ENCODE measurements at regions not wholly inside any gene's neighbourhood (a gene's known extent, or its start where the extent isn't known, plus 50 kb on each side); places are given as distances from the start of the nearest gene placed in this dataset.

DNA sequence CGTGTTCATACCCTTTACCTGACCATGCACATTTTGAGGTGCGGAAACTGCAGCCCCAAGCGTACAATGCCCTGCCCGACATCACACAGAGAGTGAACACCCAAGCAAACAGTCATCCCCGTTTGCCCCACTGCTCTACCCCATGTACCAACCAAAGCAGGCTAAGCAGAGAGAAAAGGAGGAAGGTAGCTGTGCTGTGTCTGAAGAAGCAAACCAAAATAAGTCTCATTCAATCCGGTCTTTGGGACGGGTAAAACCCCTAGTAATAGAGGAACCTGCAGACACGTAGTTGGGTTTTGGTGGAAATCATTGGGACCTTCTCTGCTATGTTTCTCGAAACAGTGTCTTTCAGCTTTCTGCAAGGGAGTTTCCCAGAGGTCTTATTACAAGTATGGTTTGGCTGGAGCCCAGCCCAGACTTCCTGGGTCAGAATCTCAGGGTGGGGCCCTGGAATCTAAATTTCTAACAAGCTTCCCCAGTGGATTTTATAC, 164.6 kb upstream of the HES1 start:
- dilution Hi-C loops (cut with MboI; ENCODE audit: extremely low pct_ligation_motif_present, low sequenced_read_pairs), result no loop called here
- Histone ChIP-seq H2AFZ (ENCODE audit: control insufficient read depth, low read length) (no peak overlapping the region), H3K79me2 (ENCODE audit: control insufficient read depth, insufficient read depth, low read length) (no peaks in the 10 kb centered on the region), H3K27ac (ENCODE audit: control insufficient read depth, insufficient read depth, low read length) (no peak overlapping the region), H3K9ac (ENCODE audit: control insufficient read depth, extremely low read depth, insufficient read depth, low read length) (no peak overlapping the region), H3K36me3 (ENCODE audit: control insufficient read depth in 2 of 2, extremely low read depth in 1 of 2, insufficient read depth in 2 of 2, low read length in 2 of 2) (no peaks in the 10 kb centered on the region), H3K9me3 (ENCODE audit: control insufficient read depth, low read depth, low read length) (no peaks in the 10 kb centered on the region), H3K4me2 (ENCODE audit: control insufficient read depth, extremely low read depth, insufficient read depth, low read depth, low read length) (peak overlapping the region; percentile 61), H3K4me3 (ENCODE audit: control insufficient read depth in 2 of 3, extremely low read depth in 1 of 3, insufficient read depth in 2 of 3, low read depth in 1 of 3, low read length in 3 of 3) (no peak overlapping the region), H3K27me3 (ENCODE audit: control insufficient read depth, extremely low read depth, insufficient read depth, low read length) (no peaks in the 10 kb centered on the region), H4K20me1 (ENCODE audit: control insufficient read depth, extremely low read depth, insufficient read depth, low read length) (no peaks in the 10 kb centered on the region), H3K9me1 (ENCODE audit: control insufficient read depth, extremely low read depth, insufficient read depth, low read length) (no peaks in the 10 kb centered on the region), H3K4me1 (ENCODE audit: control insufficient read depth, extremely low read depth, insufficient read depth, low read length) (peaks cover 15% of the 10 kb centered on the region)
- TF ChIP-seq EZH2 (IDR thresholded peaks at IDR 0.05; ENCODE audit: low read length) (no peak), CTCF (optimal IDR thresholded peaks at IDR 0.05 in 1 of 3, IDR thresholded peaks at IDR 0.05 in 1 of 3, conservative IDR thresholded peaks at IDR 0.05 in 1 of 3; ENCODE audit: extremely low read depth in 1 of 3, insufficient read depth in 2 of 3, low read length in 3 of 3) (no peak)
- peak; percentile 71 for FAIRE-seq
- DNase-seq (ENCODE audit: low read depth, low spot score), result no peak

DNA sequence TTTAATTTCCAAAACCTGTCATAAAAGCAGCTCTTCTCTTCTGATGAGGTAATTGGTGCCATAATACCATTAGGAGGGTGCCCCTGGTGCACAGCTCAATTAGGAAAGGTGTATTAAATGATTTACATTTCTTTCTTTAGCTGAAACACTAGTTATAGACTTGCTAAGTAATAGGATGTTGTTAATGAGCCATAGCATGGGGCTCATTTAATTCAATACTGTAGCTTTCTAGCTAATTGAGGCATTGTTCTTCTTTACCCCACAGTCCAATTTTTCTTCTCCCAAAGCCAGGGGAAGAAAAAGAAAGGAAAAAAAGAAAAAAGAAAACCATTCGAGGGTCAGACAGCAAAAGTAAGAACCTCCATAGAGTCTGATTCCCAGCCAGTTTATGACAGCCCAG, 164.0 kb upstream of the HES1 start:
- no peaks in the 10 kb centered on the region for H3K9me1 ChIP-seq (ENCODE audit: control insufficient read depth, extremely low read depth, insufficient read depth, low read length)
- no peaks in the 10 kb centered on the region for H3K36me3 ChIP-seq (ENCODE audit: control insufficient read depth in 2 of 2, extremely low read depth in 1 of 2, insufficient read depth in 2 of 2, low read length in 2 of 2)
- no peak overlapping the region for H3K4me2 ChIP-seq (ENCODE audit: control insufficient read depth, extremely low read depth, insufficient read depth, low read depth, low read length)
- H3K9ac ChIP-seq (ENCODE audit: control insufficient read depth, extremely low read depth, insufficient read depth, low read length), result no peak overlapping the region
- H3K4me3 ChIP-seq (ENCODE audit: control insufficient read depth in 2 of 3, extremely low read depth in 1 of 3, insufficient read depth in 2 of 3, low read depth in 1 of 3, low read length in 3 of 3), result no peak overlapping the region
- dilution Hi-C loops (cut with MboI; ENCODE audit: extremely low pct_ligation_motif_present, low sequenced_read_pairs), result no loop called here
- peaks cover 15% of the 10 kb centered on the region for H3K4me1 ChIP-seq (ENCODE audit: control insufficient read depth, extremely low read depth, insufficient read depth, low read length)
- FAIRE-seq, result no peak
- DNase-seq (ENCODE audit: low read depth, low spot score), result no peak
- no peak for TF ChIP-seq EZH2 (IDR thresholded peaks at IDR 0.05; ENCODE audit: low read length)
- TF ChIP-seq CTCF (optimal IDR thresholded peaks at IDR 0.05 in 1 of 3, IDR thresholded peaks at IDR 0.05 in 1 of 3, conservative IDR thresholded peaks at IDR 0.05 in 1 of 3; ENCODE audit: extremely low read depth in 1 of 3, insufficient read depth in 2 of 3, low read length in 3 of 3), result no peak
- H3K79me2 ChIP-seq (ENCODE audit: control insufficient read depth, insufficient read depth, low read length), result no peaks in the 10 kb centered on the region
- no peaks in the 10 kb centered on the region for H4K20me1 ChIP-seq (ENCODE audit: control insufficient read depth, extremely low read depth, insufficient read depth, low read length)
- H3K27ac ChIP-seq (ENCODE audit: control insufficient read depth, insufficient read depth, low read length), result no peak overlapping the region
- no peaks in the 10 kb centered on the region for H3K27me3 ChIP-seq (ENCODE audit: control insufficient read depth, extremely low read depth, insufficient read depth, low read length)
- H2AFZ ChIP-seq (ENCODE audit: control insufficient read depth, low read length), result no peak overlapping the region
- H3K9me3 ChIP-seq (ENCODE audit: control insufficient read depth, low read depth, low read length), result no peaks in the 10 kb centered on the region

All from keratinocyte (primary cell).